K562 (cell line): ENCODE measurements at regions not wholly inside any gene's neighbourhood (a gene's known extent, or its start where the extent isn't known, plus 50 kb on each side); places are given as distances from the start of the nearest gene placed in this dataset.
A peak's percentile ranks its signal among the peaks of the same experiment; 100 is the strongest.

Experiments
- BACH1 ChIP-seq: fragments of 200-800 bp; sonication (Bioruptor generic); IDR thresholded peaks from 2 replicates; pipeline ENCODE4 v1.6.1; 2016; ENCODE audit warnings: missing genetic modification characterization, missing compliant biosample characterization
- C11orf30 ChIP-seq: fragments of 450-650 bp; IDR thresholded peaks from 2 replicates; pipeline ENCODE4 v1.6.1; 2016; ENCODE audit warnings: low read depth, mild to moderate bottlenecking
- CEBPB ChIP-seq: fragments of 450-650 bp; IDR thresholded peaks from 2 replicates; pipeline ENCODE4 v1.6.1; 2016; ENCODE audit warnings: missing genetic modification characterization, missing compliant biosample characterization
- ETV1 ChIP-seq: fragments of 450-650 bp; conservative IDR thresholded peaks from 2 replicates; pipeline ENCODE4 v1.6.1; 2016; ENCODE audit warnings: missing genetic modification characterization, control low read depth, low read depth, missing compliant biosample characterization
- MAFG ChIP-seq: fragments of 450-650 bp; conservative IDR thresholded peaks from 2 replicates; pipeline ENCODE4 v1.6.1; 2016; ENCODE audit warnings: missing genetic modification characterization, missing compliant biosample characterization
- NRF1 ChIP-seq, 2 experiments: fragments of 450-650 bp; IDR thresholded peaks in 1 of 2; conservative IDR thresholded peaks in 1 of 2; 2 replicates each; pipeline ENCODE4 v1.6.1; 2014; ENCODE audit warnings: mild to moderate bottlenecking in 2 of 2
- SMAD2 ChIP-seq: fragments of 150-350 bp; IDR thresholded peaks from 2 replicates; pipeline ENCODE4 v1.6.1; 2014; ENCODE audit warnings: low read depth, mild to moderate bottlenecking, low read length
- STAG1 ChIP-seq: sonication (generic); formaldehyde crosslinking; IDR thresholded peaks from 2 replicates; pipeline ENCODE4 v1.5.0; 2020; ENCODE audit warnings: missing genetic modification reagents, borderline replicate concordance
- WHSC1 ChIP-seq: IDR thresholded peaks from one replicate; pipeline ENCODE4 v1.6.1; 2012; ENCODE audit warnings: low read length, control low read depth, inconsistent platforms
- ZNF316 ChIP-seq: fragments of 450-650 bp; IDR thresholded peaks from 2 replicates; pipeline ENCODE4 v1.6.1; 2016
- TF ChIP-seq, protein P1 (sequence below): fragments of 450-650 bp; IDR thresholded peaks from 2 replicates; pipeline ENCODE4 v1.6.1; 2016; ENCODE audit warnings: mild to moderate bottlenecking, moderate library complexity
- TF ChIP-seq, protein P2 (sequence below): fragments of 450-650 bp; formaldehyde crosslinking; IDR thresholded peaks from 2 replicates; pipeline ENCODE4 v1.4.0; 2020; ENCODE audit warnings: mild to moderate bottlenecking, moderate library complexity
- TF ChIP-seq, protein P3 (sequence below): fragments of 450-650 bp; formaldehyde crosslinking; IDR thresholded peaks from 2 replicates; pipeline ENCODE4 v1.4.0; 2020; ENCODE audit warnings: mild to moderate bottlenecking
- TF ChIP-seq, protein P4 (sequence below): fragments of 250-450 bp; sonication (Bioruptor Pico); IDR thresholded peaks from 2 replicates; pipeline ENCODE4 v1.4.0; 2020; ENCODE audit warnings: borderline replicate concordance

- TF ChIP-seq, protein P1, sequence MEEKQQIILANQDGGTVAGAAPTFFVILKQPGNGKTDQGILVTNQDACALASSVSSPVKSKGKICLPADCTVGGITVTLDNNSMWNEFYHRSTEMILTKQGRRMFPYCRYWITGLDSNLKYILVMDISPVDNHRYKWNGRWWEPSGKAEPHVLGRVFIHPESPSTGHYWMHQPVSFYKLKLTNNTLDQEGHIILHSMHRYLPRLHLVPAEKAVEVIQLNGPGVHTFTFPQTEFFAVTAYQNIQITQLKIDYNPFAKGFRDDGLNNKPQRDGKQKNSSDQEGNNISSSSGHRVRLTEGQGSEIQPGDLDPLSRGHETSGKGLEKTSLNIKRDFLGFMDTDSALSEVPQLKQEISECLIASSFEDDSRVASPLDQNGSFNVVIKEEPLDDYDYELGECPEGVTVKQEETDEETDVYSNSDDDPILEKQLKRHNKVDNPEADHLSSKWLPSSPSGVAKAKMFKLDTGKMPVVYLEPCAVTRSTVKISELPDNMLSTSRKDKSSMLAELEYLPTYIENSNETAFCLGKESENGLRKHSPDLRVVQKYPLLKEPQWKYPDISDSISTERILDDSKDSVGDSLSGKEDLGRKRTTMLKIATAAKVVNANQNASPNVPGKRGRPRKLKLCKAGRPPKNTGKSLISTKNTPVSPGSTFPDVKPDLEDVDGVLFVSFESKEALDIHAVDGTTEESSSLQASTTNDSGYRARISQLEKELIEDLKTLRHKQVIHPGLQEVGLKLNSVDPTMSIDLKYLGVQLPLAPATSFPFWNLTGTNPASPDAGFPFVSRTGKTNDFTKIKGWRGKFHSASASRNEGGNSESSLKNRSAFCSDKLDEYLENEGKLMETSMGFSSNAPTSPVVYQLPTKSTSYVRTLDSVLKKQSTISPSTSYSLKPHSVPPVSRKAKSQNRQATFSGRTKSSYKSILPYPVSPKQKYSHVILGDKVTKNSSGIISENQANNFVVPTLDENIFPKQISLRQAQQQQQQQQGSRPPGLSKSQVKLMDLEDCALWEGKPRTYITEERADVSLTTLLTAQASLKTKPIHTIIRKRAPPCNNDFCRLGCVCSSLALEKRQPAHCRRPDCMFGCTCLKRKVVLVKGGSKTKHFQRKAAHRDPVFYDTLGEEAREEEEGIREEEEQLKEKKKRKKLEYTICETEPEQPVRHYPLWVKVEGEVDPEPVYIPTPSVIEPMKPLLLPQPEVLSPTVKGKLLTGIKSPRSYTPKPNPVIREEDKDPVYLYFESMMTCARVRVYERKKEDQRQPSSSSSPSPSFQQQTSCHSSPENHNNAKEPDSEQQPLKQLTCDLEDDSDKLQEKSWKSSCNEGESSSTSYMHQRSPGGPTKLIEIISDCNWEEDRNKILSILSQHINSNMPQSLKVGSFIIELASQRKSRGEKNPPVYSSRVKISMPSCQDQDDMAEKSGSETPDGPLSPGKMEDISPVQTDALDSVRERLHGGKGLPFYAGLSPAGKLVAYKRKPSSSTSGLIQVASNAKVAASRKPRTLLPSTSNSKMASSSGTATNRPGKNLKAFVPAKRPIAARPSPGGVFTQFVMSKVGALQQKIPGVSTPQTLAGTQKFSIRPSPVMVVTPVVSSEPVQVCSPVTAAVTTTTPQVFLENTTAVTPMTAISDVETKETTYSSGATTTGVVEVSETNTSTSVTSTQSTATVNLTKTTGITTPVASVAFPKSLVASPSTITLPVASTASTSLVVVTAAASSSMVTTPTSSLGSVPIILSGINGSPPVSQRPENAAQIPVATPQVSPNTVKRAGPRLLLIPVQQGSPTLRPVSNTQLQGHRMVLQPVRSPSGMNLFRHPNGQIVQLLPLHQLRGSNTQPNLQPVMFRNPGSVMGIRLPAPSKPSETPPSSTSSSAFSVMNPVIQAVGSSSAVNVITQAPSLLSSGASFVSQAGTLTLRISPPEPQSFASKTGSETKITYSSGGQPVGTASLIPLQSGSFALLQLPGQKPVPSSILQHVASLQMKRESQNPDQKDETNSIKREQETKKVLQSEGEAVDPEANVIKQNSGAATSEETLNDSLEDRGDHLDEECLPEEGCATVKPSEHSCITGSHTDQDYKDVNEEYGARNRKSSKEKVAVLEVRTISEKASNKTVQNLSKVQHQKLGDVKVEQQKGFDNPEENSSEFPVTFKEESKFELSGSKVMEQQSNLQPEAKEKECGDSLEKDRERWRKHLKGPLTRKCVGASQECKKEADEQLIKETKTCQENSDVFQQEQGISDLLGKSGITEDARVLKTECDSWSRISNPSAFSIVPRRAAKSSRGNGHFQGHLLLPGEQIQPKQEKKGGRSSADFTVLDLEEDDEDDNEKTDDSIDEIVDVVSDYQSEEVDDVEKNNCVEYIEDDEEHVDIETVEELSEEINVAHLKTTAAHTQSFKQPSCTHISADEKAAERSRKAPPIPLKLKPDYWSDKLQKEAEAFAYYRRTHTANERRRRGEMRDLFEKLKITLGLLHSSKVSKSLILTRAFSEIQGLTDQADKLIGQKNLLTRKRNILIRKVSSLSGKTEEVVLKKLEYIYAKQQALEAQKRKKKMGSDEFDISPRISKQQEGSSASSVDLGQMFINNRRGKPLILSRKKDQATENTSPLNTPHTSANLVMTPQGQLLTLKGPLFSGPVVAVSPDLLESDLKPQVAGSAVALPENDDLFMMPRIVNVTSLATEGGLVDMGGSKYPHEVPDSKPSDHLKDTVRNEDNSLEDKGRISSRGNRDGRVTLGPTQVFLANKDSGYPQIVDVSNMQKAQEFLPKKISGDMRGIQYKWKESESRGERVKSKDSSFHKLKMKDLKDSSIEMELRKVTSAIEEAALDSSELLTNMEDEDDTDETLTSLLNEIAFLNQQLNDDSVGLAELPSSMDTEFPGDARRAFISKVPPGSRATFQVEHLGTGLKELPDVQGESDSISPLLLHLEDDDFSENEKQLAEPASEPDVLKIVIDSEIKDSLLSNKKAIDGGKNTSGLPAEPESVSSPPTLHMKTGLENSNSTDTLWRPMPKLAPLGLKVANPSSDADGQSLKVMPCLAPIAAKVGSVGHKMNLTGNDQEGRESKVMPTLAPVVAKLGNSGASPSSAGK = no peak
- TF ChIP-seq SMAD2 (no peak), NRF1 (conservative IDR thresholded peaks at IDR 0.05 in 1 of 2, IDR thresholded peaks at IDR 0.05 in 1 of 2) (no peak), MAFG (tag) (peak; percentile 95), ZNF316 (peak; percentile 98), WHSC1 (no peak), STAG1 (no peak), BACH1 (tag) (0 out of 2 replicates have a peak, but pooled peaks have one; percentile 21), ETV1 (tag) (no peak), C11orf30 (peak; percentile 96), CEBPB (tag) (peak; percentile 46; the same call in 1 of the 2 replicates)
- TF ChIP-seq, protein P2, sequence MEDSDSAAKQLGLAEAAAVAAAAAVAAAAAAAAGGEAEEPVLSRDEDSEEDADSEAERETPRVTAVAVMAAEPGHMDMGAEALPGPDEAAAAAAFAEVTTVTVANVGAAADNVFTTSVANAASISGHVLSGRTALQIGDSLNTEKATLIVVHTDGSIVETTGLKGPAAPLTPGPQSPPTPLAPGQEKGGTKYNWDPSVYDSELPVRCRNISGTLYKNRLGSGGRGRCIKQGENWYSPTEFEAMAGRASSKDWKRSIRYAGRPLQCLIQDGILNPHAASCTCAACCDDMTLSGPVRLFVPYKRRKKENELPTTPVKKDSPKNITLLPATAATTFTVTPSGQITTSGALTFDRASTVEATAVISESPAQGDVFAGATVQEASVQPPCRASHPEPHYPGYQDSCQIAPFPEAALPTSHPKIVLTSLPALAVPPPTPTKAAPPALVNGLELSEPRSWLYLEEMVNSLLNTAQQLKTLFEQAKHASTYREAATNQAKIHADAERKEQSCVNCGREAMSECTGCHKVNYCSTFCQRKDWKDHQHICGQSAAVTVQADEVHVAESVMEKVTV (CRISPR knock-in tag) = no peak
- TF ChIP-seq, protein P3, sequence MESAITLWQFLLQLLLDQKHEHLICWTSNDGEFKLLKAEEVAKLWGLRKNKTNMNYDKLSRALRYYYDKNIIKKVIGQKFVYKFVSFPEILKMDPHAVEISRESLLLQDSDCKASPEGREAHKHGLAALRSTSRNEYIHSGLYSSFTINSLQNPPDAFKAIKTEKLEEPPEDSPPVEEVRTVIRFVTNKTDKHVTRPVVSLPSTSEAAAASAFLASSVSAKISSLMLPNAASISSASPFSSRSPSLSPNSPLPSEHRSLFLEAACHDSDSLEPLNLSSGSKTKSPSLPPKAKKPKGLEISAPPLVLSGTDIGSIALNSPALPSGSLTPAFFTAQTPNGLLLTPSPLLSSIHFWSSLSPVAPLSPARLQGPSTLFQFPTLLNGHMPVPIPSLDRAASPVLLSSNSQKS = no peak
- TF ChIP-seq, protein P4, sequence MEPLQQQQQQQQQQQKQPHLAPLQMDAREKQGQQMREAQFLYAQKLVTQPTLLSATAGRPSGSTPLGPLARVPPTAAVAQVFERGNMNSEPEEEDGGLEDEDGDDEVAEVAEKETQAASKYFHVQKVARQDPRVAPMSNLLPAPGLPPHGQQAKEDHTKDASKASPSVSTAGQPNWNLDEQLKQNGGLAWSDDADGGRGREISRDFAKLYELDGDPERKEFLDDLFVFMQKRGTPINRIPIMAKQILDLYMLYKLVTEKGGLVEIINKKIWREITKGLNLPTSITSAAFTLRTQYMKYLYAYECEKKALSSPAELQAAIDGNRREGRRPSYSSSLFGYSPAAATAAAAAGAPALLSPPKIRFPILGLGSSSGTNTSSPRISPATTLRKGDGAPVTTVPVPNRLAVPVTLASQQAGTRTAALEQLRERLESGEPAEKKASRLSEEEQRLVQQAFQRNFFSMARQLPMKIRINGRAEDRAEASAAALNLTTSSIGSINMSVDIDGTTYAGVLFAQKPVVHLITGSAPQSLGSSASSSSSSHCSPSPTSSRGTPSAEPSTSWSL = no peak
Measured at GRCh38 chr2:11950896-11951295, 204.5 kb downstream of the LPIN1 start (continued).
